ENCODE measurements at regions not wholly inside any gene's neighbourhood (a gene's known extent, or its start where the extent isn't known, plus 50 kb on each side); places are given as distances from the start of the nearest gene placed in this dataset.

GRCh38 chr6:5894357-5894756 is 112.4 kb downstream of the NRN1 start:
- TF ChIP-seq, protein P1, sequence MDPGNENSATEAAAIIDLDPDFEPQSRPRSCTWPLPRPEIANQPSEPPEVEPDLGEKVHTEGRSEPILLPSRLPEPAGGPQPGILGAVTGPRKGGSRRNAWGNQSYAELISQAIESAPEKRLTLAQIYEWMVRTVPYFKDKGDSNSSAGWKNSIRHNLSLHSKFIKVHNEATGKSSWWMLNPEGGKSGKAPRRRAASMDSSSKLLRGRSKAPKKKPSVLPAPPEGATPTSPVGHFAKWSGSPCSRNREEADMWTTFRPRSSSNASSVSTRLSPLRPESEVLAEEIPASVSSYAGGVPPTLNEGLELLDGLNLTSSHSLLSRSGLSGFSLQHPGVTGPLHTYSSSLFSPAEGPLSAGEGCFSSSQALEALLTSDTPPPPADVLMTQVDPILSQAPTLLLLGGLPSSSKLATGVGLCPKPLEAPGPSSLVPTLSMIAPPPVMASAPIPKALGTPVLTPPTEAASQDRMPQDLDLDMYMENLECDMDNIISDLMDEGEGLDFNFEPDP (CRISPR knock-in tag; IDR thresholded peaks at IDR 0.05), result no peak
- TF ChIP-seq ADNP (tag; IDR thresholded peaks at IDR 0.05), result no peak
- TF ChIP-seq ZNF197 (CRISPR knock-in tag; IDR thresholded peaks at IDR 0.05; ENCODE audit: low read depth), result no peak
- TF ChIP-seq CTCF (IDR thresholded peaks at IDR 0.05 in 2 of 3, conservative IDR thresholded peaks at IDR 0.05 in 1 of 3; ENCODE audit: insufficient read depth in 2 of 3, low read depth in 1 of 3, low read length in 3 of 3), result no peak
- TF ChIP-seq, protein P2, sequence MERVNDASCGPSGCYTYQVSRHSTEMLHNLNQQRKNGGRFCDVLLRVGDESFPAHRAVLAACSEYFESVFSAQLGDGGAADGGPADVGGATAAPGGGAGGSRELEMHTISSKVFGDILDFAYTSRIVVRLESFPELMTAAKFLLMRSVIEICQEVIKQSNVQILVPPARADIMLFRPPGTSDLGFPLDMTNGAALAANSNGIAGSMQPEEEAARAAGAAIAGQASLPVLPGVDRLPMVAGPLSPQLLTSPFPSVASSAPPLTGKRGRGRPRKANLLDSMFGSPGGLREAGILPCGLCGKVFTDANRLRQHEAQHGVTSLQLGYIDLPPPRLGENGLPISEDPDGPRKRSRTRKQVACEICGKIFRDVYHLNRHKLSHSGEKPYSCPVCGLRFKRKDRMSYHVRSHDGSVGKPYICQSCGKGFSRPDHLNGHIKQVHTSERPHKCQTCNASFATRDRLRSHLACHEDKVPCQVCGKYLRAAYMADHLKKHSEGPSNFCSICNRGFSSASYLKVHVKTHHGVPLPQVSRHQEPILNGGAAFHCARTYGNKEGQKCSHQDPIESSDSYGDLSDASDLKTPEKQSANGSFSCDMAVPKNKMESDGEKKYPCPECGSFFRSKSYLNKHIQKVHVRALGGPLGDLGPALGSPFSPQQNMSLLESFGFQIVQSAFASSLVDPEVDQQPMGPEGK (CRISPR knock-in tag; IDR thresholded peaks at IDR 0.05; ENCODE audit: borderline replicate concordance), result no peak
- no peak for TF ChIP-seq HCFC1 (IDR thresholded peaks at IDR 0.05; ENCODE audit: low read depth, low read length)
- TF ChIP-seq ETS1 (conservative IDR thresholded peaks at IDR 0.05; ENCODE audit: control insufficient read depth, low read depth, low read length), result no peak

Data from K562 (cell line).